H9 (cell line): ENCODE measurements at regions not wholly inside any gene's neighbourhood (a gene's known extent, or its start where the extent isn't known, plus 50 kb on each side); places are given as distances from the start of the nearest gene placed in this dataset.

Experiments used
- DNase-seq: peaks from one replicate; pipeline ENCODE4 v3.0.0-alpha.2; 2017
- H2AFZ ChIP-seq: one replicate; pipeline ENCODE4 v1.6.1; 2013; ENCODE audit warnings: mild to moderate bottlenecking, low read length, control low read depth, moderate library complexity
- H2AK5ac ChIP-seq: 2 replicates; pipeline ENCODE4 v1.6.1; 2013; ENCODE audit warnings: low read length, control low read depth, mixed read lengths; ENCODE audit not compliant: insufficient read length
- H2BK120ac ChIP-seq: one replicate; pipeline ENCODE4 v1.6.1; 2013; ENCODE audit warnings: low read depth, mild to moderate bottlenecking, low read length, control low read depth, inconsistent platforms; ENCODE audit not compliant: poor library complexity, severe bottlenecking
- H2BK12ac ChIP-seq: 2 replicates; pipeline ENCODE4 v1.6.1; 2013; ENCODE audit warnings: low read length, control low read depth, mixed read lengths, low read depth; ENCODE audit not compliant: insufficient read length
- H2BK15ac ChIP-seq: 2 replicates; pipeline ENCODE4 v1.6.1; 2013; ENCODE audit warnings: low read depth, low read length, control low read depth
- H2BK20ac ChIP-seq: one replicate; pipeline ENCODE4 v1.6.1; 2013; ENCODE audit warnings: low read depth, mild to moderate bottlenecking, low read length, control low read depth, inconsistent platforms; ENCODE audit not compliant: poor library complexity, severe bottlenecking
- H2BK5ac ChIP-seq: 2 replicates; pipeline ENCODE4 v1.6.1; 2013; ENCODE audit warnings: low read length, control low read depth, mixed read lengths; ENCODE audit not compliant: insufficient read length
- H3K14ac ChIP-seq: 2 replicates; pipeline ENCODE4 v1.6.1; 2013; ENCODE audit warnings: low read length, control low read depth; ENCODE audit not compliant: insufficient read depth
- H3K18ac ChIP-seq: 2 replicates; pipeline ENCODE4 v1.6.1; 2013; ENCODE audit warnings: low read depth, mild to moderate bottlenecking, mixed read lengths, low read length, control low read depth; ENCODE audit not compliant: insufficient read length
- H3K23ac ChIP-seq: 2 replicates; pipeline ENCODE4 v1.6.1; 2013; ENCODE audit warnings: low read length, control low read depth, mixed read lengths, low read depth; ENCODE audit not compliant: insufficient read length
- H3K23me2 ChIP-seq: 2 replicates; pipeline ENCODE4 v1.6.1; 2013; ENCODE audit warnings: low read depth, mild to moderate bottlenecking, mixed read lengths, low read length, control low read depth; ENCODE audit not compliant: insufficient read length, poor library complexity, severe bottlenecking
- H3K27ac ChIP-seq: 2 replicates; pipeline ENCODE4 v1.5.1; 2013; ENCODE audit warnings: low read length, control low read depth, mixed read lengths, low read depth; ENCODE audit not compliant: insufficient read length
- H3K27me3 ChIP-seq: 2 replicates; pipeline ENCODE4 v1.6.1; 2013; ENCODE audit warnings: low read length, control low read depth, inconsistent platforms; ENCODE audit not compliant: insufficient read depth
- H3K4ac ChIP-seq: 2 replicates; pipeline ENCODE4 v1.6.1; 2013; ENCODE audit warnings: low read depth, mild to moderate bottlenecking, control low read depth, inconsistent platforms, low read length, moderate library complexity
- H3K4me1 ChIP-seq: 2 replicates; pipeline ENCODE4 v1.6.1; 2013; ENCODE audit warnings: low read length, control low read depth, inconsistent platforms; ENCODE audit not compliant: insufficient read depth
- H3K4me2 ChIP-seq: 2 replicates; pipeline ENCODE4 v1.6.1; 2013; ENCODE audit warnings: low read length, control low read depth, mixed read lengths; ENCODE audit not compliant: insufficient read length, insufficient read depth
- H3K56ac ChIP-seq: 2 replicates; pipeline ENCODE4 v1.6.1; 2013; ENCODE audit warnings: low read depth, mild to moderate bottlenecking, mixed read lengths, low read length, control low read depth; ENCODE audit not compliant: insufficient read length
- H3K79me1 ChIP-seq: 2 replicates; pipeline ENCODE4 v1.6.1; 2013; ENCODE audit warnings: low read depth, mild to moderate bottlenecking, moderate library complexity, low read length, control low read depth, inconsistent platforms; ENCODE audit not compliant: insufficient read depth, poor library complexity, severe bottlenecking
- H3K79me2 ChIP-seq: 2 replicates; pipeline ENCODE4 v1.6.1; 2013; ENCODE audit warnings: low read length, control low read depth, inconsistent platforms; ENCODE audit not compliant: insufficient read depth
- H3K9ac ChIP-seq: 2 replicates; pipeline ENCODE4 v1.6.1; 2013; ENCODE audit warnings: low read length, control low read depth, mixed read lengths; ENCODE audit not compliant: insufficient read length; ENCODE audit errors: extremely low read depth
- H3K9me3 ChIP-seq: one replicate; pipeline ENCODE4 v1.6.1; 2013; ENCODE audit warnings: low read depth, low read length, inconsistent platforms; ENCODE audit not compliant: control insufficient read depth
- H3T11ph ChIP-seq: one replicate; pipeline ENCODE4 v1.6.1; 2013; ENCODE audit warnings: mild to moderate bottlenecking, low read length, control low read depth, inconsistent platforms
- H4K20me1 ChIP-seq: one replicate; pipeline ENCODE4 v1.6.1; 2013; ENCODE audit not compliant: control insufficient read depth, insufficient read length, insufficient read depth
- H4K5ac ChIP-seq: 2 replicates; pipeline ENCODE4 v1.6.1; 2013; ENCODE audit warnings: low read depth, mild to moderate bottlenecking, mixed read lengths, low read length, control low read depth; ENCODE audit not compliant: insufficient read length
- H4K8ac ChIP-seq: replicated peaks from 2 replicates; pipeline ENCODE4 v1.6.1; 2013; ENCODE audit warnings: low read length, control low read depth, mixed read lengths, low read depth; ENCODE audit not compliant: insufficient read length
- H4K91ac ChIP-seq: 2 replicates; pipeline ENCODE4 v1.6.1; 2013; ENCODE audit warnings: low read depth, mild to moderate bottlenecking, moderate library complexity, mixed read lengths, low read length, control low read depth; ENCODE audit not compliant: insufficient read length
- H3K27ac Mint-ChIP-seq, 3 experiments: 2 replicates in 2 of 3; 3 replicates in 1 of 3; pipeline ENCODE4 v1.8.0; 2020 to 2021; ENCODE audit warnings: mixed read lengths in 3 of 3, mild to moderate bottlenecking in 1 of 3, moderate library complexity in 1 of 3
- H3K27me3 Mint-ChIP-seq: 2 replicates; pipeline ENCODE4 v1.8.0; 2021; ENCODE audit warnings: low read depth, mild to moderate bottlenecking, moderate library complexity, mixed read lengths
- H3K36me3 Mint-ChIP-seq, 3 experiments: 2 replicates in 2 of 3; 3 replicates in 1 of 3; pipeline ENCODE4 v1.8.0; 2020 to 2021; ENCODE audit warnings: low read depth in 3 of 3, mixed read lengths in 3 of 3; ENCODE audit not compliant: insufficient read depth in 1 of 3
- H3K4me1 Mint-ChIP-seq, 2 experiments: 2 replicates each; pipeline ENCODE4 v1.8.0; 2020; ENCODE audit warnings: mixed read lengths in 2 of 2
- H3K4me3 Mint-ChIP-seq, 2 experiments: 2 replicates in 1 of 2; 3 replicates in 1 of 2; pipeline ENCODE4 v1.8.0; 2020 to 2021; ENCODE audit warnings: mild to moderate bottlenecking in 2 of 2, mixed read lengths in 2 of 2, moderate library complexity in 1 of 2
- H3K9me3 Mint-ChIP-seq, 2 experiments: 2 replicates in 1 of 2; 3 replicates in 1 of 2; pipeline ENCODE4 v1.8.0; 2020; ENCODE audit warnings: mild to moderate bottlenecking in 2 of 2, mixed read lengths in 2 of 2, moderate library complexity in 1 of 2
- WGBS: extraction: QIAGEN DNeasy Blood & Tissue Kit; methylation state at CpG from one replicate; pipeline ENCODE4 v1.1.7; 2013; ENCODE audit warnings: missing lambda C conversion rate, low lambda C conversion rate, mixed read lengths; ENCODE audit not compliant: insufficient read length; ENCODE audit errors: extremely low coverage; 5-methylcytosine and 5-hydroxymethylcytosine counted together
- TF ChIP-seq, protein P1 (sequence below): fragments of 200-600 bp; sonication (generic); conservative IDR thresholded peaks from 3 replicates; pipeline ENCODE4 v1.8.0; 2021; ENCODE audit warnings: antibody characterized with exemption, mild to moderate bottlenecking

DNA sequence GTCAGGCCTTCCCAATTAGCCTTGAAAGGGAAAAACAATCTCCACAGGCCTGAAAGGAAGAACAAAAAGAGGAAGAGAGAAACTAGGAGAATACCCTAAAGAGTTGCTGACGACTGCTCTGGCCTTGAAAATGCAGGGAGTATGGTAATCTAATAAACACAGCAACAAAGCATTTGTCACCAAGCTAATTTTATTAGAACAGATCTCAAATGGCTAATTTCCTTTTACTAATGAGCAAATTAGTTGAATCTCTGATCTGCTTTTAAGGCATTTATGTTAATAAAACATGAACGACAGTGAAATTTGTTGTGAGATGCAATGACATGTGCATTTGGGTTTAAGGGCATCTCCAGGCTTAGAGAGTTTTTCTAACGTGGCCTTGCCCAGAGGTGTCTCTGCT is 212.2 kb downstream of the BUD13 start:
- H3K56ac ChIP-seq: no peak overlapping the region
- H3K4me3 Mint-ChIP-seq: no peak overlapping the region
- no peak overlapping the region for H3K9ac ChIP-seq
- no peaks in the 10 kb centered on the region for H3K36me3 Mint-ChIP-seq
- H3K18ac ChIP-seq: no peak overlapping the region
- H2BK20ac ChIP-seq: no peak overlapping the region
- H3K4me1 Mint-ChIP-seq: peaks cover 6 to 12% of the 10 kb centered on the region in 2 experiments; a peak in 3 of 4 replicates
- DNase-seq: no peak
- H3K4me1 ChIP-seq: no peaks in the 10 kb centered on the region
- no peak overlapping the region for H4K5ac ChIP-seq
- no peak overlapping the region for H2BK5ac ChIP-seq
- no peaks in the 10 kb centered on the region; a peak in 1 of 5 replicates for H3K9me3 Mint-ChIP-seq
- no peak overlapping the region for H2AFZ ChIP-seq
- H3K4ac ChIP-seq: no peak overlapping the region
- H4K8ac ChIP-seq: no peak overlapping the region
- H3K79me2 ChIP-seq: no peaks in the 10 kb centered on the region
- no peak overlapping the region for H3K23ac ChIP-seq
- H2AK5ac ChIP-seq: no peak overlapping the region
- no peak overlapping the region for H2BK15ac ChIP-seq
- H3K27me3 ChIP-seq: no peaks in the 10 kb centered on the region
- no peaks in the 10 kb centered on the region for H3K9me3 ChIP-seq
- H2BK12ac ChIP-seq: no peak overlapping the region
- TF ChIP-seq, protein P1, sequence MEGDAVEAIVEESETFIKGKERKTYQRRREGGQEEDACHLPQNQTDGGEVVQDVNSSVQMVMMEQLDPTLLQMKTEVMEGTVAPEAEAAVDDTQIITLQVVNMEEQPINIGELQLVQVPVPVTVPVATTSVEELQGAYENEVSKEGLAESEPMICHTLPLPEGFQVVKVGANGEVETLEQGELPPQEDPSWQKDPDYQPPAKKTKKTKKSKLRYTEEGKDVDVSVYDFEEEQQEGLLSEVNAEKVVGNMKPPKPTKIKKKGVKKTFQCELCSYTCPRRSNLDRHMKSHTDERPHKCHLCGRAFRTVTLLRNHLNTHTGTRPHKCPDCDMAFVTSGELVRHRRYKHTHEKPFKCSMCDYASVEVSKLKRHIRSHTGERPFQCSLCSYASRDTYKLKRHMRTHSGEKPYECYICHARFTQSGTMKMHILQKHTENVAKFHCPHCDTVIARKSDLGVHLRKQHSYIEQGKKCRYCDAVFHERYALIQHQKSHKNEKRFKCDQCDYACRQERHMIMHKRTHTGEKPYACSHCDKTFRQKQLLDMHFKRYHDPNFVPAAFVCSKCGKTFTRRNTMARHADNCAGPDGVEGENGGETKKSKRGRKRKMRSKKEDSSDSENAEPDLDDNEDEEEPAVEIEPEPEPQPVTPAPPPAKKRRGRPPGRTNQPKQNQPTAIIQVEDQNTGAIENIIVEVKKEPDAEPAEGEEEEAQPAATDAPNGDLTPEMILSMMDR: no peak
- WGBS: no CpG with 5 or more reads among the region's 3 CpGs
- H4K91ac ChIP-seq: no peak overlapping the region
- no peaks in the 10 kb centered on the region for H3K79me1 ChIP-seq
- no peak overlapping the region for H3T11ph ChIP-seq
- H4K20me1 ChIP-seq: no peaks in the 10 kb centered on the region
- H3K4me2 ChIP-seq: no peak overlapping the region
- H2BK120ac ChIP-seq: no peak overlapping the region
- H3K23me2 ChIP-seq: no peaks in the 10 kb centered on the region
- H3K27me3 Mint-ChIP-seq: peaks cover 83% of the 10 kb centered on the region
- no peak overlapping the region for H3K14ac ChIP-seq
- peak overlapping the region in 1 of 3 experiments; percentile 27; a peak in 1 of 7 replicates for H3K27ac Mint-ChIP-seq
- H3K27ac ChIP-seq: no peak overlapping the region
